ENCODE measurements at regions not wholly inside any gene's neighbourhood (a gene's known extent, or its start where the extent isn't known, plus 50 kb on each side); places are given as distances from the start of the nearest gene placed in this dataset.

- Histone ChIP-seq H3K27ac (ENCODE audit: low read depth, low read length) (no peak overlapping the region), H3K9me3 (ENCODE audit: control insufficient read depth, insufficient read depth, low read length) (no peaks in the 10 kb centered on the region), H3F3A (ENCODE audit: control insufficient read depth, insufficient read depth) (no peaks in the 10 kb centered on the region), H3K27me3 (ENCODE audit: control insufficient read depth, low read length) (no peaks in the 10 kb centered on the region), H3K4me3 (ENCODE audit: low read length) (no peak overlapping the region), H3K9me2 (replicated peaks; ENCODE audit: control insufficient read depth, low read length) (no peaks in the 10 kb centered on the region), H3K36me3 (ENCODE audit: control insufficient read depth, low read length) (no peaks in the 10 kb centered on the region), H4K20me1 (ENCODE audit: control insufficient read depth, insufficient read depth, low read depth, low read length) (no peaks in the 10 kb centered on the region), H3K4me1 (ENCODE audit: control insufficient read depth, low read length) (no peaks in the 10 kb centered on the region), H3K4me2 (ENCODE audit: low read length) (no peak overlapping the region), H3K79me2 (ENCODE audit: control insufficient read depth, low read length) (no peaks in the 10 kb centered on the region)
- no peak for TF ChIP-seq CTCF (IDR thresholded peaks at IDR 0.05; ENCODE audit: low read depth, low read length, poor library complexity, severe bottlenecking)
Observed at GRCh38 chr2:19185086-19185485, 173.3 kb downstream of the OSR1 start.

GRCh38 chr2:19178175-19178574 is 180.2 kb downstream of the OSR1 start:
- no peaks in the 10 kb centered on the region for H3K4me1 ChIP-seq (ENCODE audit: control insufficient read depth, low read length)
- H3K36me3 ChIP-seq (ENCODE audit: control insufficient read depth, low read length) = no peaks in the 10 kb centered on the region
- H3K9me3 ChIP-seq (ENCODE audit: control insufficient read depth, insufficient read depth, low read length) = no peaks in the 10 kb centered on the region
- no peaks in the 10 kb centered on the region for H3K9me2 ChIP-seq (replicated peaks; ENCODE audit: control insufficient read depth, low read length)
- no peak overlapping the region for H3K27ac ChIP-seq (ENCODE audit: low read depth, low read length)
- no peaks in the 10 kb centered on the region for H3K27me3 ChIP-seq (ENCODE audit: control insufficient read depth, low read length)
- no peaks in the 10 kb centered on the region for H3K79me2 ChIP-seq (ENCODE audit: control insufficient read depth, low read length)
- no peaks in the 10 kb centered on the region for H4K20me1 ChIP-seq (ENCODE audit: control insufficient read depth, insufficient read depth, low read depth, low read length)
- no peaks in the 10 kb centered on the region for H3F3A ChIP-seq (ENCODE audit: control insufficient read depth, insufficient read depth)
- no peak for TF ChIP-seq CTCF (IDR thresholded peaks at IDR 0.05; ENCODE audit: low read depth, low read length, poor library complexity, severe bottlenecking)
- no peak for TF ChIP-seq EZH2phosphoT487 (IDR thresholded peaks at IDR 0.05; ENCODE audit: borderline replicate concordance, low read length)
- H3K4me3 ChIP-seq (ENCODE audit: low read length) = no peak overlapping the region
- no peak overlapping the region for H3K4me2 ChIP-seq (ENCODE audit: low read length)

- no peak overlapping the region for H3K4me3 ChIP-seq (ENCODE audit: low read length)
- H4K20me1 ChIP-seq (ENCODE audit: control insufficient read depth, insufficient read depth, low read depth, low read length) = no peaks in the 10 kb centered on the region
- no peaks in the 10 kb centered on the region for H3K9me3 ChIP-seq (ENCODE audit: control insufficient read depth, insufficient read depth, low read length)
- TF ChIP-seq CTCF (IDR thresholded peaks at IDR 0.05; ENCODE audit: low read depth, low read length, poor library complexity, severe bottlenecking) = no peak
- TF ChIP-seq EZH2phosphoT487 (IDR thresholded peaks at IDR 0.05; ENCODE audit: borderline replicate concordance, low read length) = no peak
- no peaks in the 10 kb centered on the region for H3F3A ChIP-seq (ENCODE audit: control insufficient read depth, insufficient read depth)
- H3K4me1 ChIP-seq (ENCODE audit: control insufficient read depth, low read length) = no peaks in the 10 kb centered on the region
- no peak overlapping the region for H3K4me2 ChIP-seq (ENCODE audit: low read length)
- H3K27me3 ChIP-seq (ENCODE audit: control insufficient read depth, low read length) = no peaks in the 10 kb centered on the region
- no peaks in the 10 kb centered on the region for H3K79me2 ChIP-seq (ENCODE audit: control insufficient read depth, low read length)
- no peaks in the 10 kb centered on the region for H3K9me2 ChIP-seq (replicated peaks; ENCODE audit: control insufficient read depth, low read length)
- H3K27ac ChIP-seq (ENCODE audit: low read depth, low read length) = no peak overlapping the region
- H3K36me3 ChIP-seq (ENCODE audit: control insufficient read depth, low read length) = no peaks in the 10 kb centered on the region
Observed at GRCh38 chr2:19176977-19177376, 181.4 kb downstream of the OSR1 start.

Measured in DOHH2 (cell line).